DND-41 (cell line): ENCODE measurements at regions not wholly inside any gene's neighbourhood (a gene's known extent, or its start where the extent isn't known, plus 50 kb on each side); places are given as distances from the start of the nearest gene placed in this dataset.

Source experiments
- CTCF ChIP-seq: IDR thresholded peaks from 2 replicates; pipeline ENCODE4 v1.5.1; 2012; ENCODE audit warnings: borderline replicate concordance, low read length, moderate library complexity, mild to moderate bottlenecking; ENCODE audit not compliant: poor library complexity, severe bottlenecking; ENCODE audit errors: extremely low read depth
- EZH2 ChIP-seq: IDR thresholded peaks from 3 replicates; pipeline ENCODE4 v1.6.1; 2012; ENCODE audit warnings: borderline replicate concordance, low read depth, mild to moderate bottlenecking, moderate library complexity, low read length, inconsistent platforms; ENCODE audit not compliant: severe bottlenecking

GRCh38 chr2:146651361-146651760 lies 1193.5 kb upstream of the ACVR2A start:
- TF ChIP-seq CTCF (no peak), EZH2 (no peak)
